Limb (tissue), 2 donors: ENCODE measurements at regions not wholly inside any gene's neighbourhood (a gene's known extent, or its start where the extent isn't known, plus 50 kb on each side); places are given as distances from the start of the nearest gene placed in this dataset.
"Not testable (repeated sequence)": the region's sequence is repeated elsewhere in the genome, so short reads cannot be mapped to it uniquely, and the experiment has no call there.

ENCODE experiments used
- DNase-seq, 2 donors: peaks; one replicate each; pipeline ENCODE4 v3.0.0-alpha.2; 2016; ENCODE audit errors: extremely low spot score in 2 of 2

DNA sequence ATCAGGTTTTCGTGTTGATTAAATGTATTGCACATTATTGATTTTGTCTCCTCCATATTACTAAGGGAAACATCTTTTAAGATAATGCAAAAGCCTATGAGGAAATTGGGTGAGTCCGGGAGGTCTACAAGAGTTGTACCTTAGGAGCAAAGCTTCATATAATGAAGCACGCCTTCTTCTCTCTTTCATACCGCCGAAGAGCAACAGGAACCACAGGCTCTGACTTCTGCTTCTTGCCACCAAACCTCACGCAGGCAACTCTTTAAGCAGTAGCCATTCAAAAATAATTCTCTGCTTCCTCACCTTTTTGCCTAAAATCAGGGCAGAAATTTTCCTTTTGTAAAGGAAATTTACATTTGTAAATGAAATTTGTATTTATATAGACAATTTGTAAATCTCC is 139.6 kb downstream of the SPRY1 start:
- no peak for DNase-seq

DNA sequence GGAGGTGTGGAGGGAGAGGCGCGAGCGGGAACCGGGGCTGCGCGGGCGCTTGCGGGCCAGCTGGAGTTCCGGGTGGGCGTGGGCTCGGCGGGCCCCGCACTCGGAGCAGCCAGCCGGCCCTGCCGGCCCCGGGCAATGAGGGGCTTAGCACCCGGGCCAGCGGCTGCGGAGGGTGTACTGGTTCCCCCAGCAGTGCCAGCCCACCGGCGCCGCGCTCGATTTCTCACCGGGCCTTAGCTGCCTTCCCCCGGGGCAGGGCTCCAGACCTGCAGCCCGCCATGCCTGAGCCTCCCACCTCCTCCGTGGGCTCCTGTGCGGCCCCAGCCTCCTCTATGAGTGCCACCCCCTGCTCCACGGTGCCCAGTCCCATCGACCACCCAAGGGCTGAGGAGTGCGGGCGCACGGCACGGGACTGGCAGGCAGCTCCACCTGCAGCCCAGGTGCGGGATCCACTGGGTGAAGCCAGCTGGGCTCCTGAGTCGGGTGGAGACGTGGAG is 141.4 kb downstream of the SPRY1 start:
- not testable (repeated sequence) for DNase-seq

DNA sequence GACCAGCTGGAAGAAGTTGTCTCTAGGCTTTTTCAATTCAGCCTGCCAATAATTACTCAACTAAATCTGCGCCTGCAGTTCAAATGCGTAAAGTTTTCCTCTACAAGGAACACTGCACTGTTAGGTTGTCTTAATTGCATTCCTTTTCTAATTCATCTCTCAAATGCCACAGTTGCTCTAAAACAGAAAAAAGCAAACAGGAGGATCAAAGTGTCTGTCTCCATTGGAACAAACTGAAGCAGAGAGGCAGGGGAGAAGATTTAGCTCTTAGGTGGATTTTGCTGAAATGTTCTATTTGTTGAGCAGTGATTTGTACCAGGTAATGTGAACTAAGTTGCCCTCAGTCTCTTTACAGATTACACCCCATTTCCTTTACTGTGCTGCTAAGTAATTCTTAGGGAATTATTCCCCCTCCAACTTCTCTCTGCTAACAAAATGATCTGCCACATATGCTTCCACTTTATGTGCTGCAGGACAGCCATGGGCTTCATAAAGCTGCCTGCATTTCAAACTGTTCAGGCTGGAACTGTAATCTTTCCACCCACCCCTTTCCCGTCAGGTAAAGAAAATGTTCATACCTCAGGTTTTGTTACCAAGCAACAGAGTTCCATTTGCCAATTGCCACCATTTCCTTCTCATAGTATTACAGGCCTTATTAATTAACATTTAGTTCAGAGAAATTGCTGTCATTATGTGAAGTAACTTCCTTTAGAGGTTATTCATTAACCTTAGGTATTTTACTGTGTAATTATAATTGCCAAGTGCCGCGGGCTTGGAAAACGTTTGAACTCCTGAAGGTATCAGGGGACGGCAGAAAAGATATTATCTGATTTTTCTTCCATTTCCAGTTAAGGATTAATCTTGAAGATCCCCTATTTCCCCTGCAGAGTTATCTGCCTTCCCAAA is 149.3 kb downstream of the SPRY1 start:
- DNase-seq, result no peak

DNA sequence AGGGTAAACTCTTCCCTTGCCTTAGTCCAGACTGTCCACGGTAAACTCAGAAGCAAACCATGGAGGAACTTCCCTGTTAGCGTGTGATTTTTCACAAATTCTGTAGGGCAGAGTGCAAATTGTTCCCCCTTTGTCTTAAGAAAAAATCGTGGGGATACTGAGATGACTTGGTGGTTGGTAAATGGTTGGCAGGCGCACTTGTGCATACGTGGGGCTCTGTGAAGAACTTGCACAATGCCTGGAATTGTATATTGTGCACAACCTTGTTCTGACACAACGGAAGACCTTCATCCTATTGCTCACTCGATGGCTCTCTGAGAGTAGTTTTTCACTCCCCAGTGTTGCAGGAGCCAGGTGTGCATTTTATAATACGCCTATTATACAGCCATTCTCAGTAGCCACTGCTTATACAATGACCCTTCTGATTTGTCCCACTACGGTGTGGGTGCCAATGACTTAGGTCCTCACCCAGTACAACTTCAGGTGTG is 150.0 kb downstream of the SPRY1 start:
- no peak for DNase-seq

DNA sequence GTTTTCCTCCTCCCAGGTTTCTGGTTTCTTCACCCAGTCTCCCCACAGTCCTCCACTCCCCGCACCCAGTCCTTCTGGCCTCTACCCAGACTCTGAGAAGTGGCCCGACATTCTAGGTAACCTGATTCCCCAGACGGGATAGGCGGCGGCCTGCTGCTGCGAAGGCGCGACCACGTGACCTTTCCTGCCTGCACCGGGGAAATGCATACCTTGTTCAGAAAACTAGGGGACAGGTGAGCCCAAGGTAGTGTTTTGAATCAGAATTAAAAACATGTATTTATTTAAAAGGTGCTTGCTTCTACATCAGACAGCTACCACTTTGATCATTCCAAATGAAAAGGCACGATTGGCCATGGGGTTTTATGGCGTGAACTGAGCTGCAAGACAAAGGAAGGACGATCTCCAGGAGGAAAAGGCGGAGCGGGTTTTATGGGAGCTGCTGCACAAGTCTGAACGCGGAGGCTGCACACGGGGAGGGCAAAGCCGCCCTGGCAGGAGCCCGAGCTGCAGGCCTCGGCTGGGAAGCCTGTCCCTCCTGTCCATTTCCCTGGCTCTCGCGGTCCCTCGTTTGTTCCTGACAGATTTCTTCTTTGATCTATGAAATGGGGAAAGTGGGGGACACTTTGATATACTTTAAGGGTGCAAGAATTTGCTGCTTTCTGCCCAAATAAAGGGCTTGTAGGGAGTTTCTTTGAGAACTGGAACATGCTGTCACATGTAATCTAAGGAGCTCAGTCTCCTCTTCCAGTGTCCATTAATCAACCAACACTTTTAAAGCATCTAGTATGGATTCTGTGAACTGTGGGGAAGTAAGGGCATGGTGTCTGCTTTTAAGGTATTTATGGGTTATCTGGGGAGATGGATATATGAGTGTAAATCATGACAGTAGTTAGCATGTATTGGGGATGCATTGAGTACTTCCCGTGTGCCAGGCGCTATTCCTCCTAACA is 150.9 kb downstream of the SPRY1 start:
- peak in 1 of 2 donors; percentile 57 for DNase-seq

DNA sequence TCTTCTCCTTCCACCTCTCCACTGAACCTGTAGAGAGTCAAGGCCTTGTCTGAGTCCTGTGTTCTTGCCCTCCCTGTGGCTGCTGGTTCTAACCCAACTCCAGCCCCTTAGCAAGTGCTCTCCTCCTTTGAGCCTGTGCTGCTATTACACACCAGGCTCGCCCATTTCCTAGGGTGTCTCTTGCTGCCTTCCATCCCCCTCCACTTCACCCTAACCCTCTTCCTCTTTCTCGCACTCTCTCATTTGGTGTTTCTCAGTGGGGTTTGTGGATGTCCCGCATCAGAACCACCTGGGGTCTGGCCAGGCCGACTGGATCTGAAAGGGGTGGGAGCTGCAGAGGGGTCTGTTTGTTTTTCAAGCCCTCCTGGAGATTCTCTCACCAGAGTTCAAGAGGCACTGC is 156.7 kb downstream of the SPRY1 start:
- no peak for DNase-seq

DNA sequence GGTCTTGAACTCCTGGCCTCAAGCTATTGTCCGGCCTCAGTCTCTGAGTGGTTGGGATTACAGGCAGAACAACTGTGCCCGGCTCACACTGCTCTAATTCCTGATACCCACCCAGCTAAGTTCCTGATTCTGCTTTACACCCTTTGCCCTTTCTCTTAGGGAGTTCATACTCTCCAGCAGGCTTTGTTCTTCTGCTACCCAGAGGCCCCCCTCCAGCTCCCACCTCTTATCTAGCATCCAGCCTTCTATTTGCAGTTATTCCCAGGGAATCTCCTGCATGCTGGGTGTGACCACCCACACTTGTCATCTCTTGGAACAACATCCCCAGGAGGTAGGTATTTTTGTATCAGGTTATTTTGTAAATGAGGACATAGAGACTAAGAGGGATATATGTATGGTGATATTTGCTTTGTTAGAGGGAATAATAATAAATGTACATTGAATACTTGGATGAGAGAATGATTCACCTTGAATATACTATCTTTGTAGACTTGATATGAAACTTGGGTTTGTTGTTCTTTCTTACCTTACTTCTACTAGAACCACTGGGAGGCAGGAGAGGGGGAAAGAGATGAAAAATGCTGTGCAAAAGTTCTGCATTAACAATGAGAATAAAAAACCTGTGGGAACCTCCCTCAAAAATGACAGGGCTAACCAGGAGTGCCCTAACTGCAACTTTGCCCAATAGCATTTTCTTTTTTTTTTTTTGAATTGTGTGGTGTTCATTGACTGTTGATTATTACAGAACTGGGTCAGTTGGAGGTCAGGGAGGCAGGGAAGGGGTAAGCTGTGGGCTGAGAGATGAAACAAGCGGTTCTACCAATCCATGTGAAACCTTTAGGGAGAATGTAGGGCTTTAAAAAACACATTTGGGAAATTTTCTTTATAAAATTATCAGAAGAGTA is 157.4 kb downstream of the SPRY1 start:
- DNase-seq, result no peak

DNA sequence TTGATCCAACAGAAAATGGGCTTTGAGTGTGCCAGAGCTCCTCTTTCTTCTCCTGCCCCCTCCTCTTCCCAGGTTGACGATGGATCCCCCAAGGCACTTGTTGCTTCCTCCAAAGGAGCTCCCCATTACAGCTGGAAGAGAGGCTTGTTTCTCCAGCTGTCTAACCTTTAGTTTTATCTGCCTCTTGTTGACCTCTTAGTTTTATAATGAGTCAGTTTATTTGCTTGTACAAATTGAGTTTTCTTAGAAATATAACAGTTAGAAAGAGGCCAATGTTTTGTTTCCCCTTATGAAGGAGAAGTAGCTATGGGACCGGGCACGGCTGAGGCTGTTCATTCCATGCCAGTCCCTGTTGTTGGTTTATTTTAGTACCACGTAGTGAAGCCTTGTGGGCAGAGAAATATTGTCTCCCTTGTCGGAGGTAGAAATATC is 158.2 kb downstream of the SPRY1 start:
- DNase-seq, result peak in 1 of 2 donors; percentile 34

DNA sequence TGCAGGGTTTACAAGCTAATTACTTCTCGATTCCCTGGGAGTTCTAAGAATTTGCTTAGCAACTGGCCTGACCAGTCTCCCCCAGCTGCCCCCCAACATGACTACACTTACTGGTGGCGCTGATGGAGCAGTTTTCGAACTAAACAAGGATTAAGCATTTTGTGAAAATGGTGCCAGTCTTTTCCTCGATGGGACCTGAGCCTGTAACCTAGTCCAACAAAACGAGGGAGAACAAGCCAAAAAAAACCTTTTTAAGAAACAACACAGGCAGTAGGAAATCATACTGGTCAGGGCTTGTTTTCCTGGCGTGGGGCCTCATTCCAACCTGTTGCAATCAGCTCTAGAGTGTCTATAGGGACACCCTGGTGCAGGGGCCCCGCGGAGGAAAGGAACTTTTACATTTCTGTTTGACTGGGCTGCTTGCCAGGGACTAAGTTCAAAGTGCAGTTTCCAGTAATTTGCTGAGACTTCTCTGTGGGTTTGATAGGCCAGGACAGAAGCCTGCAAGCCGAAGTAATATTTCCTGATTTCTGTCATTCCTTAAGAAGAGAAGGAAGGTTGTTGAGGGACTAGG is 158.7 kb downstream of the SPRY1 start:
- peak; percentile 87 to 89 for DNase-seq

DNA sequence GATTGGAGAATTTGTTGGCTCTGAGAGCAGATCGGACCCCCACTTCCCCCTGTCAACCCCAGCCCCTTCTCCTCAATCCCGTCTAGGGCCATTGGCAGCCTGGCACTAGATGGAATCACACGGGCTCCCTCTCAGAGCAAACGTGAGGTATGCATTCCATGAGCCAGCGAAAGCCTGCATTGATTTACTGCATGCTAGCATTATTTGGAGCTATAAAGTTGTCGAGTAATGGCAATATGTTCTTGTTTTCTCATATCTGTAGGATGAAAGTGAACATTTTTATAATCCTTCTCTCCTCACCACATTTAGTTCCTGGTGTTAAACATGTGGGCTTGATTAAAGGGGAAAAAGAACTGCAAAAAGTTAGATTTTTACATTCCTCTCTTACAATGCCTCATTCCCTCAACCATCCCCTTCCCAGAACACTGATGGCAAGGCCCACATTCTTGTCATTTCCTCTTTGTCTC is 159.2 kb downstream of the SPRY1 start:
- peak in 1 of 2 donors; percentile 61 for DNase-seq

DNA sequence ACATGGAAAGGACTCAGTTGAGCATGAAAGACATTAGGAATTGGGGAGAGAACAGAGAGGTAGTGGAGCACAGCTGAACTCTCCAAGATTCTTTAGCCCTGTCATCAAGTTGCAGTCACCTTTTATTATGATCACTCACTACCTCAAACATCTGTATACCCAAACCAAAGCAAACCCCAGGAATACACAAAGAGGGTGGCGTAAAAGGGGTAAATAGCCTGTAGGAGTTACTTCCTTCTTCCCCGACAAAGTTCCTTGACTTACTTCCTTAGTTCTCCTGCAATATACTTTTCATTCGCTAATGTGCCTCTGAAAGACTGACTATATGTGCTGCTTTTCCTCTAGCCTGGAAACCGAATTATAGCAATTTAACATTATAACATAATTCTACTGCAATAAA is 159.9 kb downstream of the SPRY1 start:
- no peak for DNase-seq

DNA sequence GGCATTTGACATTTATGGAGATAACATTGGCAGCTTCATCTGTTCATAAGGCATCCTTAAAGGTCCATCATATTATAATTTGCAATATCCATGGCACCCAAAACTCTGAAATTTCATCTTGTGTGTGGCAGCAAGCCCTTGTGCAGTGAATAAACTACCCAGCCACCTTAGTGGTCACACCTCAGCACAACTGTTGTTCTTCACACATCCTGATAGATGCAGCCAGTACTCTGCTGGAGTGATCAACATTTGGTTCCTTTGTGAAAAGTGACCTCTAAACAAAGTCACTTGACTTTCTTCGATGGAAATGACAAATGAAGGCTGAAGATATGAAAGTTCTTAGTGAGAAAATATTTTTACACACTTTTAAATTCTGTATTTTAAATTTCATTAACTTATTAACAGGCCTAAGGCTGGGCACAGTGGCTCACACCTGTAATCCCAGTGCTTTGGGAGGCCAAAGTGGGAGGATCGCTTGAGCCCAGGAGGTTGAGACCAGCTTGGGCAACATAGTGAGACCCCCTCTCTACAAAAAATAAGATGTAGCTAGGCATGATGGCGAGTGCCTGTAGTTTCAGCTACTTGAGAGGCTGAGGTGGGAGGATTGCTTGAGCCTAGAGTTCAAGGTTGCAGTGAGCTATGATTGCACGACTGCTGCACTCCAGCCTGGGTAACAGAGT is 161.4 kb downstream of the SPRY1 start:
- DNase-seq, result no peak

DNA sequence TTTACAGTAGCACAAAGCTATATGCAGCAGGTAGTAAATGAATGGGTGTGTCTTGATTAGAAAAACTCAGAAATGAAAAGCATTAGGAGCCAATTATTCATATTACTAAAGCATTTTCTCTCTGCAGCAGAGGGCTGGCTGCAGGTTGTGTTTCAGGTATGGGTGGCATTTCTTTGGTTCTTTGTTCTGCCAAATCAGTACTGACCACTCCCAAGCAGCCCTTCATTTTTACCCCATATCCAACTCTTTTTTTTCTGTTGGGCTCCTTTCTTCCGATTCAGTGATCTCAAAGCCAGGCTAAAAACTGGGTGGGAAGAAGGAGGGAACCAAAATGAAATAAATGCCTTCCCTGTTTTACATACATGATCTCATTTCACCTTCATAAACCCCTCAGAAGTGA is 162.3 kb downstream of the SPRY1 start:
- no peak for DNase-seq

DNA sequence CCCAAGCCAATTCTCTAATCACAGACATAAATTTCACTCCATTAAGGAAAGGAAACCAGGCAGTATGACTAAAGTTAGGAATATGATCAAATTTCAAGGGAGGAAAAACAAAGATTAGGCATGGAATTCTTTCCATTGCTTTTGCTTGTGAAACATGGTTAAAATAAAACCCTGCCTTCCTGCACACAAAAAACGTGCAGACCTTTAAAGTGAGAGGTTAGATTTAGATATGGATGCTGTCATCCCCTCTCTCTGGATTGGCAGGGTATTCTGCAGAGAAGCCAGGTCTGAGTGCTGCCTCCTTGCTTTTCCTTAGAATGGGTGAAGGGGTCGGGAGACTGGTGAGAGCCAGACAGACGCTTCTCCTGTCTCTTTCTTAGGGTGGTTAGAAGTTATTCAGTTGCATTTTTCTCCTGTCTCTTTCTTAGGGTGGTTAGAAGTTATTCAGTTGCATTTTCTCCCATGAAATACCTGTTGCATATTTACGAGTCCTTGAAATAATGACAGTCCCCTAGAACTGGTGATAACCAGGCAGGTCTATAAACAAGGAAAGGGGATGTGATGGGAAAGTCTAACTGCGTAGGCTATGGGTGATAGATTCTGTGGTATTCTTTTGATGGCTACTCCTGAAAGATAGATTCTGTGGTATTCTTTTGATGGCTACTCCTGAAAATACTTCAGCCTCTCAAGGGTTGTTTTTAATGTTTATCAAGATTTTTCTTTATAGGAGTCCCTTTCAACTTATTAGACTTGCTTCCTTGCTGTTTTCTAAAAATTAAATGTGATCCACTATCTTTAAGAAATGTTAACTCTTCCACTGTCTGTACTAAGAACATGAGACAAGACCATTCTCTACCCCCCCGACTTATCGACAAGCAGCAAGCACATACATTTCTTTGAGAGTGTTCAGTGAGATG is 163.6 kb downstream of the SPRY1 start:
- DNase-seq, result peak in 1 of 2 donors; percentile 31

DNA sequence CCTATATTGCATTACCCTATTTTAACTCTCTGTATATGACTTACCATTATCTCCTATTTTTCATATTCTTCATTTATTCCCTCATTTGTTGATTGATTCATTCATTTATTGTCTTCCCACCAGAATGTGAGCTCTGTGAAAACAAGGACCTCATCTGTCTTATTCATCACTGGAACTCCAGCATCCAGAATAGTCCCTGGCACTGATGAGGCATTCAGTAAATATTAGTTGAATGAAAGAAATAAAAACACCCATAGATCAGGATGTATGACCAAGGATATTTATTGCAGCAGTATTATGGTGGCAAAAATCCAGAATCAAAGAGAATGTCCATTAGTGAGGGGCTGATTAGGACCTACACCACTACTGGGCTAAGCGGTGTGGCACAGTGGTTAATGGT is 164.9 kb downstream of the SPRY1 start:
- DNase-seq, result no peak

DNA sequence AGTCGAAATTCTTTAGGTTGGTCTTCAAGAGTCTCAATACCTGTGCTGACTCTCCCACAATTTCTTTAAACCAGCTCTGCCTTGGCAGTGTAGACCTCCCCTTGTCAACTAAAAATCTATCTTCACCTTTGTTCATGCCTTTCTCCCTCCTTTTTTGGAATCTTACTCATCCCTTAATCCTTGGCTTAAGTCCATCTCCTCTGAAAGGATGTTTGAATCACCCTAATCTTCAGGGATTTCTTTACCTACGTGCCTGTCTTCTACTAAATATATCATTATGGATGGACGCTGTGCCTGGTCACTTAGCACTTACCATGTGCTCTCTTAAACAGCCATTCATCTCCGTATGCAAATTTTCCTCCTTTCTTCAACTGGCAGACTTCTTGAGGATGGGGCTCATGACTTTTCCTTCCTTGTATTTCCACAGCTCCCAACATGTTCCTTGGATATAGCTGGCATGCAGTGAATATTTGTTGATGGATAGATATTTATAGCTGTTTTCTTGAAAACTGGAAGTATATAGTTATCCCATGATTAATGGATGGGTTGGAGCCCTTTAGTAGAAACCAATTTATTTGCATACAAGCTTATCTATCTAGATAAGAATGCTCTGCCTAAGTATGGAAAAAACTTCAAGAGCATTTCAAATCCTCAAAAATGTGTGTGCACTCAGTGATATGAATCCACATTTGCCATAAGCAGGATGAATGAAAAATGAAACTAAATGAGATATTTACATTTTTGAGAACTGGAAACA is 166.6 kb downstream of the SPRY1 start:
- no peak for DNase-seq

DNA sequence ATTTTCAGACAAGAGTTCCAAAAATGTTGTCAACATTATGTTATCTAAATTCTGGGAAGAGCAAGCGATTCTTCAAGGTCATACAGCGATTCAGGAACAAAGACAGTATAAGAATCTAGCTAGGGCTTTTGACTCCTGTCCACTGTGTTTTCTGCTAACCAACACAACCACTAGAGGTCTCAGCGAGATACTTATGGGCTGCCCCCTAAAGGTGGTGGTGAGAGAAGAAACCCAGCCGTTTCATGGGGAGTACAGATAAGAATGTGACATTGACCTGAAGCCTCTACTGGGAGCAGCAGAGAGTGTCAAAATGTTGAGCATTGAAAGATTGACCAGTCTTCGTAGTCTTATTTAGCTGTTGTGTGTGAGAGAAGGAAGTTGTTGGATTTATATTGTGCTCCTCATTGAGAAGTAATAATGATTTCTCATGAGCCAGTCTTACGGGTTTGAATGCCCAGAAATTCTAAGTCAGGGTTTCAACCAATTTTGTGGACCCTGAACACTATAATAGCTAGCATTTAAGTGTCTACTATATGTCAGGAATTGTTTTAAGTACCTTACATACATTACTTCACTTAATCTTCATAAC is 168.3 kb downstream of the SPRY1 start:
- DNase-seq, result no peak

DNA sequence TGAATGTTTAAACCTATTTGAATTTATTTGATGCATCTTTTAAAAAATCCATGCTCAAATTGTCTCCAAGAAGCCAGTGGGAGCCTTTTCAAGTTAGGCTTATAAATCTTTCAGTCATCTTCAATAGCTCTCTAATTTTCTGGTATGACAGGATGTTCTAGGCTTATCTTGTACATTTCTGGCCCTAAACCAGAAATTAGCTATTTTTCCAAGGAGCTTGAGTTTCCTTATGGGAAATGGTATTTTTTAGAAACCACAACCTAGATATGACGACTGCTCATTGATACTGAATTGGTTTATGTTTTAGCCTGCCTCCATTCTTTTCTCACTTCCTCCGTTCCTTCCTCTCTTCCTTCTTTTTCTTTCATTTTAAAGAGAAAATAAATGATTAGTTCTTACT is 172.3 kb downstream of the SPRY1 start:
- no peak for DNase-seq
